ENCODE measurements at regions not wholly inside any gene's neighbourhood (a gene's known extent, or its start where the extent isn't known, plus 50 kb on each side); places are given as distances from the start of the nearest gene placed in this dataset.
A peak's percentile ranks its signal among the peaks of the same experiment; 100 is the strongest.

DNA sequence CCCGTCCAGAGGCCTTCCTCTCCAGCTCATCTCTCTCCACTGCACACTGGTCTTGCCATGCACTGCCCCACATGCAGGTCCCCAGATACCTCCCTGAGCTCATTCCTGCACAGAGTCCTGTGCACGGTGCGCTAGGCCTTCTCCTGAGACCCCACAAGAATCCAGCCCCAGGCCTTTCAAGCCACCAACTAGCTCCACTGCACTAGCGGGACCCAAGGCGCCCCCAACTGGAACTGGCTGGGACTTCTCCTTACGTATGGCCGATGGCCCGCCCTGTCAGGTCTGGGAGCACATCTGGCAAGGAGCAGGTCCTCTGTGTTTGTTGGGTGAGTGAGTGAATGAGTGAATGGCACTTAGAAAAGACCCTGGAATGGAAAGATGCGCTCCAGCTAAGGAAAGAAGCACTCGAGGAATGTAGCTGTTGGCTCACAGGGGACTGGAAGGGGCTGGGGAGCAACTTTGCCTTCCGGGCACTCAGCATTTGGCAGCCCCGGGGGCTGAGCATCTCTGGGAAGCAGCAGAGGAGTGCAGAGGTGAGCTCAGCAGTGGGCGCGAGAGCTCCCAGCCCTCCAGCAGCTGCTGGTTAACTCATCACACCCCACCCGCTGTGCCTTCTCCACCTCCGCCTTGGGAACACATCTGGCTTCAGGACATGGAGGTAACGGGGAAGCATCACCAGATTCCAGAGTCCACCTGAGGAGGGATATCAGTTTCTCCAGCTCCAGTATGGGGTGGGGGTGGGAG is 223.1 kb downstream of the GLI2 start:
- TF ChIP-seq, protein P1, sequence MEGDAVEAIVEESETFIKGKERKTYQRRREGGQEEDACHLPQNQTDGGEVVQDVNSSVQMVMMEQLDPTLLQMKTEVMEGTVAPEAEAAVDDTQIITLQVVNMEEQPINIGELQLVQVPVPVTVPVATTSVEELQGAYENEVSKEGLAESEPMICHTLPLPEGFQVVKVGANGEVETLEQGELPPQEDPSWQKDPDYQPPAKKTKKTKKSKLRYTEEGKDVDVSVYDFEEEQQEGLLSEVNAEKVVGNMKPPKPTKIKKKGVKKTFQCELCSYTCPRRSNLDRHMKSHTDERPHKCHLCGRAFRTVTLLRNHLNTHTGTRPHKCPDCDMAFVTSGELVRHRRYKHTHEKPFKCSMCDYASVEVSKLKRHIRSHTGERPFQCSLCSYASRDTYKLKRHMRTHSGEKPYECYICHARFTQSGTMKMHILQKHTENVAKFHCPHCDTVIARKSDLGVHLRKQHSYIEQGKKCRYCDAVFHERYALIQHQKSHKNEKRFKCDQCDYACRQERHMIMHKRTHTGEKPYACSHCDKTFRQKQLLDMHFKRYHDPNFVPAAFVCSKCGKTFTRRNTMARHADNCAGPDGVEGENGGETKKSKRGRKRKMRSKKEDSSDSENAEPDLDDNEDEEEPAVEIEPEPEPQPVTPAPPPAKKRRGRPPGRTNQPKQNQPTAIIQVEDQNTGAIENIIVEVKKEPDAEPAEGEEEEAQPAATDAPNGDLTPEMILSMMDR (IDR thresholded peaks at IDR 0.05; ENCODE audit: poor library complexity), result peak; percentile 27
- no peak for TF ChIP-seq EZH2 (IDR thresholded peaks at IDR 0.05; ENCODE audit: borderline replicate concordance)
- no peak for TF ChIP-seq EZH2phosphoT487 (IDR thresholded peaks at IDR 0.05; ENCODE audit: low read depth, severe bottlenecking, unreplicated experiment)
